ENCODE measurements at regions not wholly inside any gene's neighbourhood (a gene's known extent, or its start where the extent isn't known, plus 50 kb on each side); places are given as distances from the start of the nearest gene placed in this dataset.

DNA sequence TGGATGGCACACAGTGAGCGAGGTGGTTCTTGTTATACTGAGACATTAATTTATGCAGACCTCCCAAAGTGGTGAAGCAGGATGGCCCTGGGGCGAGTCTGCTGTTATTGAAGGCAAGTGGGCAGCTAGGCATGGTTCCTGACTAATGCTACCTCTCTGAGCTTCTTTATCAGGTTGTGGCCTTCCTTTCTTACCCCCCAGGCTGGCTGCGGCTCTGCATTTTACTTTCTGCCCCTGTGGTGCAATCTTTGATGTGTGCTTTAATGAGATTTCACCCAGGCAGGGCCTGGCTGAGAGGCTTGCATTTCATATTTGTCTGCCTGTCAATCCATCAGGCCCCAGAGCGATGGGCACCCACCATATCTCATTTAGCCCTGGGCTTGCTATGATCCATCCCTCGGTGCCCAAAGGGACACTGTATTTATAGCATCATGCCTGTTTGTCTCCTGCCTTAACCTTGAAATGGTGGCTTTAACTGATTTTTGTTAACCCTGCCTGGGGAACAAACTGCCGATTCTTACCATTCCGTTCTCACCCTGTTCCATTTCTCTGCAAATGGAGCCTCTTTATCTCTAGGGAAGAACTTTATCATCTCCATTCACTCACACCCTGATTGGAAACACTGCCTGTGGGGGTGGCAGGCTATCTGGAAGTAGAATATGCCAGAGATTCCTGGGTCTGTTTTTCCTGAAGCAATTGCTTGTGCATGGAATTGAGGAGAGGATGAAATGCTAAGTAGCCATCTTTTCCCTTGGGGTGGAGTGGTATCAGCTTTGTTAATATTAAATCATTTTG is 316.2 kb upstream of the THSD7B start:
- no peak for DNase-seq

DNA sequence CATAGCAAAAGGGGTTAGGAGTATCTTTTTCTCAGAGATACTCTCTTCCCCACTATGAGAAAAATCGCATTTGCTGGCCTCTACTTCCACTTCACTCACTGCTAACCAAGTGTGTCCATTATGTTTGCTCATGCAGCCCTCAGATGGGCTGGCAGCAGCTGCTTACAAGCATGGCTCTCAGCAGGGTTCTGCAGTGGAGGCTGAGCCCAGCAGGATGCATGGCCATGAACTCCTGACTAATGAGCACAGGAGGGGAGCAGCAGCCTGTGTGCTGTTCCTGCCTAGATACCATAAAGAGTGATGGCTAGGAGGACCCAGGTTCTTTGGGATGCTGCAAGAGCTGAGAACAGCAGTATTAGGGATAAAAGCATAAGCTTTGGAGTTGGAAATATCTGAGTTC is 316.9 kb upstream of the THSD7B start:
- no peak for DNase-seq

DNA sequence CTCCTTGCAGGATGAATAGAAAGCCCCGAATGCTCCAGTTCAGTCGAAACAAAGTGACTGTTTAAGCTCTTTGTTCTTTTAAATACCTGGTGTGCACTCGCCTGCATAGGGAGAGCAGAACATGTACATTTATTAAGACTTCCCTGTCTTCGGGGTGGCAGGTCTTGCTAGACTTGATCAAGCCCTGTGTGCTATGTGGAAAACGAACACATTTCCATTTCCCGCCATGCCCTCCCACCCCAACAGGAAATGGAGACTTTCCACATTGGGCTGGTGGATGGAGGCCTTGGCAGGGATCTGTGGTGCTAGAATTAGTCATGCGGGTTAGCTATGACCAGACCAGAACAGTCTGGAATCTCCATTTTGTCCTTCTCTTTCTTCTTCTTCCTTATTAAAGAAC is 321.0 kb upstream of the THSD7B start:
- no peak for DNase-seq

DNA sequence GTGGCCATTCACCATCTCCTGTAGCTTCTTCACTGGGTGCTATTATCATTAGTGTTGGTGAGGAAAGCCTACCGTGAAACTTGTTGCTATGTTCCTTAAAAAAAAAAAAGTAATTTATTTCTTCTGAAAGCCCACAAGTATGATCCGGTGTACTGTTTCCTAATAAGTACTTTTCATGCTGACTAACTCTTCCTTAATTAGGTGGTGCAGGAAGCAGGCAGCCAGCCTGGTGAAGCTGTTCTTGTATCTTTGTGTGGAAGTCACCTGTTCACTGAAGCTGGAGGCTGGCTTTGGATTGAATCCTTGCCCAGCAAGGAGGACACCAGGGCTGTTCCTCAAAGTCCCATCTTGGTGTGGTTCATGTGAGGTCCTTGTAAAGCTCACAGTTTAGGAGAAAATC is 321.7 kb upstream of the THSD7B start:
- no peak for DNase-seq

DNA sequence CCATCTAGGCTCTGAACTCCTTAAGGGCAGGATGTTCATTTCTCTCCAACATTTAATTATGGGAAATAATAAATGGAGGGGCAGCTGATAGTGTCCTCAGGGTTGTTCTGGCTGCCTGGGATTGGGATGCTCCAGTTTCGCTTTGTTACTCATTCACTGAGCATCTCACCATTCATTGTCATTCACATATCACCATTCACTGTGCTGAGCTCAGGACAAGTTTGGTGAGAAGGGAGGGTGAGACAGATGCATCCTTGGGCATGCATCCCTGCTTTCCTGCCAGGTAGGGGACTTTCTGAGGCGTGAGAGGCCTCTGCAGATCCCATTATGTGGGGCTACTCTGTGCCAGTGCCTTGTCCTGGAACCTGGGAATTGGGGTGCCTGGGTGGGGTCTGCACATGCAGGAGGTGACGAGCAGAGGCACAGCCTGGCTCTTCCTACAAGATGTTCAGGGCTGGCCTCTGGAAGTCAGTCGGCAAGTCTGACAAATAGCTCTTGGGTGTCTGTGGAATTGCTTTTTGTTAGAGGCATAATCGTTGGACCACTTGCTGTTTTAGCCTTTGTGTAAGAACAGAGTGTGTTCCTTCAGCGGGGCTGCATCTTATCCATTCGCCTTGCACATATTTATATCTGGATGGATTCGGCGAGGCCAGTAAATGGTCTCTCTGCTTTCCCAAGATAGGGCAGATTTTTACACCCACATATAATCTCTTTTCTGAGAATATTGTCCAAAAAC is 323.2 kb upstream of the THSD7B start:
- DNase-seq, result no peak

DNA sequence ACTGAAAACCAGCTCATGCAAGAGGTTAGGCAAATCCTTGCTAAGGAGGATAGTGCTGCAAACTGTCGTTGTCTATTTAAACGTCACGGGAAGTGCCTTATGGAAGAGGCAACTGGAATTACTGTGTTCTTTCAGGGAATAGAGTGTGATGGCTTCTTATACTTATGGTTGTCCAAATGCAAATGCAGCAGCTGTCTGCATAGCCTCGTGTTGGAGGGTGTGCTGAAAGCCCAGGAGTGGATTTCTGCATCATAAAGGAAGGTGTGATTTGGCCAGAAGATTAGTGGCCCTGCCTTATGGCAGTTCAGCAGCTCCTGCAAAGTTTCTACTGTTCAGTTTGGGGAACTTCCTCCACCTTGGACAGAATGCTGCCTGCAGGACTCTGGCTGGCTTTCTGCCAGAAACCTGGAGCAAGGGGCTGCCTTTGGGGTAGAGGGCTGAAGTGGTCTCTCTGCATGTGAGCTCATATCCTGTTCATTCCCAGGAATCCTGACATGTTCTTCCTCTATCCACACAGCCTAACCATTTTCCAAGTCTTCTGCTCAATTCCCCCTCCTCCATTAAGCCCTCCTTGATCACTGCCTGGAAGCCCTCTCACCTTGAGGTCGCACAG is 321.2 kb upstream of the CXCR4 start:
- DNase-seq, result peak; percentile 67

DNA sequence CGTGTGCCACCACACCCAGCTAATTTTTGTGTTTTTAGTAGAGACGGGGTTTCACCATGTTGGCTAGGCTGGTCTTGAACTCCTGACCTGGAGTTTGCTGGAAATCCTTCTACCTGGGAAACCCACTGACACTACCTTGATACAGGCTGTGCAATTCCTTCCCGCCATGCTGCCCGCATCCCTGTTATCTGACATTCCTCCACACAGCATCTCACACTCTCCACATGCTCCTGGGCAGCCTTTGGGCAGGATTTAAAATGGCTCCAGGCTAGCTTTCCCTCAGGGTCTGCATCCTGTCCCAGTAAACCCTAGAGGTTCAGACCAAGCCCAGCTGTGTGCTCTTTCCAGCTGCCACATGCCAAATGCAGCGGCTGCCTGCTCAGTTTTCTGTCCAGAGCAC is 319.5 kb upstream of the CXCR4 start:
- no peak for DNase-seq

DNA sequence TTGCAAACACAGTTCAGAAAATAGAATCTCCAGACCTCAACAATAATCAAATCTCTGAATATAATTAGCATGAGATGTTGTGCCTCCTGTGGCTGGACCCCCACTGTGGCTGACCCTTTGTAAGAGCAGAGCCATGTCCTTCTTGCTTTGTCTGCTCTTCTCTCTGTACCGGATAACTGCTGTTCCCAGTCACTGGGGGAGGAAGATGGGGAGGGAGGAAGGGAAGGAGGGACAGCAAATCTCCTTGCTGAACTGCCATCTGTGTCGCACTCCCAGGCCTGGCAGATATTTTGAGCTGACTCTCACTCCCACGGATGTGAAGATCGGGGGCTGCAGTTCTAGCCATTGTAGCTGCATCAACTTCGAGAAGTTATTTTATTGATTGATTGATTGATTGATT is 319.0 kb upstream of the CXCR4 start:
- no peak for DNase-seq

DNA sequence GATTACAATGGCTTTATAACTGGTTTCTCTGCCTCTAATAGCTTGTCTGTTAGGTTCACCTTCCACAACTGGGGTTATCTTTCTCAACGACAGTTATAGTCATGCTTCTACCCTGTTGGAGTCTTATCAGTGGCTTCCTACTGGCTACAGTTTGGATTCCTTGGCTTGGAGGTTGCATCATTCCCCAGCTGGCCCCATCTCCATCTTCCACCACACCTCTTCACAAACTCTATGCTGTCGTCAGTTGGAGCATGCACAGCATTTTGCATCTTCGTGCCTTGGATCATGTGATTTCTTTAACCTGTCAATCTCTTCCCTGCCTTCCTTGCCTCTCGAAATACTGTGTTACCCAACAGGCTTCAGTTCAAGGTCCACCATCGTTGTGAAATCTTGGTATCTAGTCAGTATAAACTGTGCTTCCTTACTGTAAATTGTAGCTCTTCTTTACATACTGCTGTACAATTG is 316.3 kb upstream of the CXCR4 start:
- no peak for DNase-seq

DNA sequence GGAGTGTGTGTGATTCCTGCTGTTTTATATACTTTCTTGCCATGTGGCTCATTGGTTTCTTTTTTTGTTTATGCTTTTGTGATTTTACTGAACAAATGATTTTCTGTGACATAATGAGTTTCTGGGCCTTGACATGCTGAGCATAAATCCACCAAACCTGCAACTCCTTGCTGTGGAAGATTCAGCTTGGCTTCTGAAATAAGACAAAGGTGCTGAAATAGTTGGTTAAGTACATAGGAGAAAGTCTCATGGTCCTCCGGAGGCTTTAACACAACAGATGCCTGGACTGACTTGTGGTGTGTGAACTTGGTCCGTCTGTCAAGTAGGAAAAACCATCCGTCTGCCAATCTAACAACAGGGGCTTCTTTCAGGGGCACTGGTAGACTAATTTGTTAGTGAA is 315.3 kb upstream of the CXCR4 start:
- DNase-seq, result no peak

DNA sequence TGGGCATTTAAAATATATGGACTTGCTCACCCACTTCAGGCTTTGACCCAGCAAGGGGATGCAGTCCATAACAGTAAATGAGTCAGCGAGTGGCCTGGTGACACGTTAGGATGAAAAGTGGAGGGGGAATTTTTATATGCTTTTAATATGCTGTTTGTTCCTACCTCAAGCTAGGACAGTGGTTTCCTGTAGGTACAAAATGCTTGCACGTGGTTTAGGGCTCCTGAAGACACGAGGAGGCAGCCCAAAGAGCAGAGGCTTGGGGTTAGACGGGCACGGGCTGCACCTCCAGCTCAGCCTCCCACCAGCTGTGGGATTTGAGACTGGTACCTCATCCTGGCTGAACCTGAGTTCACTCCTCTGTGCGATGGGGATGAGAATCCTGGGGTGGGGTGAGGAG is 306.2 kb upstream of the CXCR4 start:
- DNase-seq, result no peak

DNA sequence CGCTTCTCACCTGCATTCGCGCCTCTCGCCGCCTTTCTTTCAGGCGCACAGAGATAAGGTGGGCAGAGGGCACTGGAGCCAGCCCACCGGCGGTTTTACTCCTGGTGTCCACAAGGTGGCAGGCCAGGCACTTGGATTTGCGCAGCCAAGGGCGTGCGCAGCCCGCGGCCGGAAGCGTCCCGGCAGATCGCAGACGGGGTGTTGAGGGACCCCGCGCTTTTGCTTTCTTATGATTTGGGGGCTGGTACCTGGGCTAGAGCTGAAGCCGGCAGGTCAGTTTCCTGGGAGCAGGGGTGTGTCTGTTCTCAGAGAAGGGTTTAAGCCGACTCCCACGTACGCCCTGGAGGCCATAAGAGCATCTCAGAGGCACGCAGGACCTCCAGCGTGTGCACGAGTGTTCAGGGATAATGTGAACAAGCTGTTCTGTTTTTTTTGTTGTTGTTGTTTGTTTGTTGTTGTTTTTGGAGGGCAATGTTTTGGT is 305.6 kb upstream of the CXCR4 start:
- DNase-seq, result peak; percentile 52

DNA sequence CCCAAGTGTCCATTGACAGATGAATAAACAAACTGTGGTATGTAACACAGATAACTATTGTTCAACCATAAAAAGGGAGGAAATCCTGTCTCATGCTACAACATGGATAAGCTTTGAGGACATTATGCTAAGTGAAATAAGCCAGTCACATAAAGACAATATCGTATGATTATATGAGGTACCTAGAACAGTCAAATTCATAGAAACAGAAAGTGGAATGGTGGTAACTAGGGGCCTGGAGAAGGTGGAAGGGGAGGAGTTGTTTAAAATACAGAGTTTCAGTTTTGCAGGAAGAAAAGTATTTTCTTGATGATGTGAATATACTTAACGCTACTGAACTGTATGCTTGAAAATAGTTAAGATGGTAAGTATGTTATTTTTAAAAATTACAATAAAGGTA is 304.6 kb upstream of the CXCR4 start:
- DNase-seq, result no peak

DNA sequence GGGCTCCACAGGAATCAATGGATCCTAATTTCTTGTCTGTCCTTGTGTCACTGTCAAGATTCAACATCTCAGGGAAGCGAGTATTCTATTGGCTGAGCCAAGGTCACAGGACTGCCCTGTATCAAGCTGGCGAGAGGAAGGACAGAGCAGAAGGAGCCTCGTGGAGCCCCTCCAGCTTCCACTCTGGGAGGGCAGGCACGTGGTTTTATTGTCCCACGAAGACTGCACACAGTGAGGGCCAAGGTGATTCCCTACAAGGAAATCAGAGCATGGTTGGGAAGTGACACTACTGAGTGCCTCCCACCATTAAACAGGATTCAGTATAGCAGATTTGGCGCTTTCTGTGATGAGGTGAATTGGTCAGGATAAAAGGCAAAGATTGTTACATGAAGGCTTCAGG is 302.4 kb upstream of the CXCR4 start:
- DNase-seq, result no peak

DNA sequence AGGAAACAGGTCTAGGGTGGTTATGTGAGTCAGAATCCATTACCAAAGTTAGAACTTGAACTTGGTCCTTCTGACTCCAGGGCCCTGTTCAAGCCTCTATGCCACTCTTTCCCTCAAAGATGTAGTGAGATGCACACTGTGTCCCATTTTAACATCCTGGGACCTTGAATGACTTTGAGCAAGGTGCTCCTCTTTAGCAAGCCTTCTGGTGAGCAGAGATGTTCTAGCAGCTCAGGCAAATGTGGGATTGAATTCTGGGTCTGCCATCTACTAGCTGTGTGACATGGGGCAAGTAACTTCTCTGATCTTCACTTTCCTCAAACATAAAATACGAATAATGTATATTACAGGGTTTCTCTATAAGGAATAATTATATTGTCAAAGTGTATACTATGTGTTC is 294.0 kb upstream of the CXCR4 start:
- no peak for DNase-seq

DNA sequence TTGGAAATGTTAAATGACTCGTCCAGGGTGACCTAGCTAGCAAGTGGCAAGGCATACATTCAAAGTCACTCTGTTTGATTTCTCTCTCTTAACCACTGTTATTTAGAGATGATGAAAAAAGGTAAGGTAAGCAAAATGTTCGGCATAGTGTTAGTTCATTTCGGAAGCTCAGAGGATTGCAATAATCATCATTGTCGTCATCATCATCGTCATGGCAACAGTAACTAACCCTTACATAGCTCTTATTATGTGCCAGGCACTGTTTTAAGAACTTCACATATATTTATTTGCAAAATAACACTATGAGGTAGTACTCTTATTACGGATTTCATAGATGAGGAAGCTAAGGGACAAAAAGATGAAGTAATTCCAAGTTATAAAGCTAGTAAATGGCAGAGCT is 292.7 kb upstream of the CXCR4 start:
- DNase-seq, result no peak

DNA sequence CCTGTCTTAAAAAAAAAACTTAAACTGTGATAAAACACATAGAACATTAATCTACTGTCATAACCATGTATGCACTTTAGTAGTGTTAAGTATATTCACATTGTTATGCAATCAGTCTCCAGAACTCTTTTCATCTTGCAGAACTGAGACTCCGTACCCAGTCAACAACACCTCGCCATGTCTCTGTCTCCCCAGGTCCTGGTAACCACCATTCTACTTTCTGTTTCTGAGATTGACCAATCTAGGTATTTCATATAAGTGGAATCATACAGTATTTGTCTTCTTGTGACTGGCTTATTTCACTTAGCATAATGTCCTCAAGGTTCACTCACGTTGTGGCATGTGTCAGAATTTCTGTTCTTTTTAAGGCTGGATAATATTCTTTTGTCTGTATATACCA is 290.8 kb upstream of the CXCR4 start:
- DNase-seq, result no peak

DNA sequence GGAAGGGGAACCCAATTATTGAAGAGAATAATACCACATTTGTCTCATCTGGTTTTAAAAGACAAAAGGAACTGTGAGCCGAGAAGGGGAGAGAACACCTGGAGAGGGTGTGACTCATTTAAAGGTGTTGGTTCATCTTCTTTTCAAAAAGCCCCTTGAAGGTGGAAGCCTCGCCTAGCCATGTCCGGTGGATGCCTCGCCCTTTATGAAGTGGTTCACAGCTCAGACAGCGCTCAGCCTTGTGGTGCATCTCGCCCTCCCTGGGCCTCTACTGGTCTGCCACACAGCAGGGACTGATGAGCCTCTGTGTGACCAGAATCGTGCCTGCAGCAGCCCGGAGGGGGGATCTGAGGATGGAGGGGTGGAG is 290.0 kb upstream of the CXCR4 start:
- DNase-seq, result no peak

DNA sequence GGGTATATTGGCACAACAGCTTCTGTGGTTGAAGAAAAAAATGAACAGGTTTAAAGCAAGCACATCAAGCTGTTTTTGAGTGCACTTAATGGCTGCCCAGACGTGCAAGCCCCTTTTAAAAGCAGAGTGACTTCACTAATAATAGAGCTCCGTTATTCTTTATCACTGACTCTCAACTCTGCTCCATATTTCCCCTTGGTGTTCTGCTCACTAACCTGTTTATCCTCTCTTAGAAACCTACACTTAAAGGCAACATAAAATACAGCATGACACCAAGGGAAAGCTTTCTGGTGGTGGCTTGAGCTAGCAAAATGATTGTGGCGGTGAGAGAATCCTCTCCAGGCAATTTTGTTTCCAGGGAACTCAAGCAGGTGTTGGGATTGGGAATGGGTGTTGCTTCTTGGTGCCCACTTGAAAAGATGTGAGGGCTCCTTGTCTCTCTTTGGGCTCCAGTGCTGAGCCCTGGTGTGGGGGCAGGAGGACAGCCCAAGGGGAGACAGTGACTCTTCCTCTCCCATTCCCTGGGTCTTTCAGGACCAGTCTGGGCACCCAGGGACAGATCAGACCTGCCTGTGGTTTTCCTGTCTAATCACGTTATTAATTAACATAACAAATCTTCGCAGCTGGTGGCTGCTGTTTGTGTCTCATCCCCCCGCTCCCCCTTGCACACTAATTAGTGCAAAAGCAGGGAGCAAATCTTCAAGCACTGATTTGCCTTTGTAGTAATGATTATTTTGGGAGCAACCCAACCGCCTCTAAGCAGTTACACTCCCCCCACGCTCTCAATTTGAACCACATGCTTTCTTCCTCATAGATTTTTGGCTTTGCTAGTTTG is 289.4 kb upstream of the CXCR4 start:
- DNase-seq, result peak; percentile 15

DNA sequence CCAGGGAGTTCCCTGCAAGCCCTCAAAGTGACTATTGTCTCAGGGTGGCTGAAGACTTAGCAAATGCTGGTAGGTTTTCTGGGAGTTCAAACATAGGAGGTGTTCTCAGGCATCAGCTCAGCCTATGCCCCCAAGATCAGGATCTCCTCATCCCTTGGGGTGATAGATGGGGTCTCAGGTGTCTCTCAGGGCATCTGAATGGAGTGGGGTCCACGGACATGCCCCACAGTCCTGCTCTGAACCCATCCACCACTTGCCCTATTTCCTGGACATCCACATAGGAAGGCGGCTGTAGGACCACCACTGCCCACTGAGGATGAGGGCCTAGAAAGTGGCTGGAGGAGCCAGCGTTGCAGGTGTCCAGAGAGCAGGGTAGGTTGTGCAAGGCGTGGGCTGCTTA is 287.0 kb upstream of the CXCR4 start:
- no peak for DNase-seq

DNA sequence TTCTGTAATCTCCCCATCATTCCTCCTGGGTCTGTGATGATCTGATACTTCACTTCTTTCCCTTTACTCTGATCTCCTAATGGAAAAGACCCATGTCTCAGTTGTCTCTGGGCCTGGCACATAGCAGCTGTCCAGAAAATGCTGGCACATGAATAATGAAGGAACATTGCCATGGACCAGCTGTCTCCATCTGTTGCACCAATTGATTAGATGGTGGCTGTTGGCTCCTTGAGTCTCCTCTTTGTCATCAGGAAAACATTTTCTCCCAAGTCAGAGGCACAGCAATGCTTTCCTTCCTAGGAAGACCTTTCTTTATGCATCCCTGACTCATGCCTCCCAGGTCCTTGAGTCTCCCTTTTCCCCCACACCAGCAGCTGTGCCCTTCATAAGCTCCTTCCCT is 286.2 kb upstream of the CXCR4 start:
- DNase-seq, result no peak

DNA sequence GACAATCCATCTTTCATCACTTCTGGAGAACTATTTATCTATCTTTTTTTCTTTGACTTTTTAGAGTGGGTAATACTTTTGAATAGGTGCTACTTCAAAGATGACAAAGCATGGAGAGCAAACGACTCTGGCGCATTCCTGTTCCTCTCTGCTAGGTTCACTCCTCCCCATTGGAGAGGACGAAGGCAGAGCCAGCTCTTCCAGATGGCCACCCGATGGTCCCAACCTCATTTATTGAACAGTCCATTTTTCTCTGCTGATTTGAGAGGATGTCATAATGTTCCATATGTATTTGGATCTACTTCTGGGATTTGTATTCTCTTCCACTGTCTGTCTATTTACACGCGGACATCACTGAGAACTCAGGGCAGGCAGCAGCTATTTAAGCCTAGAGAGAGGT is 284.3 kb upstream of the CXCR4 start:
- DNase-seq, result no peak

DNA sequence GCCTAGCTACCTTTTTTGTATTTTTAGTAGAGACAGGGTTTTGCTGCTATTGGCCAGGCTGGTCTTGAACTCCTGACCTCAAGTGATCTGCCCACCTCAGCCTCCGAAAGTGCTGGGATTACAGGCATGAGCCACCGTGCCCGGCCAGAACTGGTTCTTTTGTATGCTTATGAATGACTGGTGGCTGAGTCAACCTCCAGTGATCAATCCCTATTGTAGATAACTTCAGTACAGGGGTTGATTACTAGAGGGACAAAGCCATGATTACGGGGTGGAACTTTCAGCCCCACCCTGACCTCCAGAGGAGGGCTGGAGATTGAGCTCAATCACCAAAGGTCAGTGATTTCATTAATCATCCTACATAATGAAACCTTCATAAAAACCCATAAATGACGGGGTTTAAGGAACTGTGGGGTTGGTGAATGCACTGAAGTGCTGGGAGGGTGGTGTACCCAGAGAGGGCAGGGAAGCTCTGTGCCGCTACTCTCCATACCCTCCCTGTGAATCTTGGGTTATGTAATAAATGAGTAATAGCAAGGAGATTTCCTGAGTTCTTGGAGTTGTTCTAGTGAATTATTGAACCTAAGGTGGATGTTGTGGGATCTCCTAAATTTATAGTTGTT is 281.8 kb upstream of the CXCR4 start:
- DNase-seq, result no peak

Measured in NCI-H524 treated with DMSO at 0.1 percent for 48 hours (cell line).